Esophagus squamous epithelium (tissue), 5 donors: ENCODE measurements at regions not wholly inside any gene's neighbourhood (a gene's known extent, or its start where the extent isn't known, plus 50 kb on each side); places are given as distances from the start of the nearest gene placed in this dataset.

Experiments
- DNase-seq: peaks from one replicate; lab custom pipeline; 2025; lab: John Stamatoyannopoulos, UW
- H3K27ac ChIP-seq, 4 donors: fragments of 200-600 bp; sonication (generic); one replicate each; pipeline ENCODE4 v1.5.1; 2016 to 2019; ENCODE audit warnings: mild to moderate bottlenecking in 1 of 4
- H3K27me3 ChIP-seq, 4 donors: fragments of 200-600 bp; sonication (generic); 1 replicate in 3 of 4; 2 replicates in 1 of 4; pipeline versions ENCODE4 v1.5.1 to v1.6.0; 2017 to 2021; ENCODE audit warnings: antibody characterized with exemption in 1 of 4
- H3K36me3 ChIP-seq, 3 donors: fragments of 200-600 bp; sonication (generic); one replicate each; pipeline ENCODE4 v1.5.1; 2016 to 2019
- H3K4me1 ChIP-seq, 3 donors: fragments of 200-600 bp; sonication (generic); one replicate each; pipeline ENCODE4 v1.5.1; 2017 to 2019
- H3K4me3 ChIP-seq, 4 donors: fragments of 200-600 bp; sonication (generic); 1 replicate in 3 of 4; 2 replicates in 1 of 4; pipeline ENCODE4 v1.5.1; 2016 to 2019; ENCODE audit warnings: mild to moderate bottlenecking in 2 of 4, moderate library complexity in 1 of 4
- H3K9me3 ChIP-seq, 3 donors: fragments of 200-600 bp; sonication (generic); one replicate each; pipeline ENCODE4 v1.5.1; 2016 to 2019
- CTCF ChIP-seq, 6 experiments: fragments of 450-650 bp in 4 of 6; fragments of 200-600 bp in 2 of 6; sonication (generic) in 2 of 6; IDR thresholded peaks; one replicate each; pipeline ENCODE4 v1.5.1; 2016 to 2019; ENCODE audit warnings: antibody characterized with exemption in 6 of 6, mild to moderate bottlenecking in 4 of 6, moderate library complexity in 4 of 6
- POLR2A ChIP-seq, 4 donors: fragments of 450-650 bp; IDR thresholded peaks; one replicate each; pipeline ENCODE4 v1.6.1; 2017; ENCODE audit warnings: antibody characterized with exemption in 4 of 4, mild to moderate bottlenecking in 4 of 4, moderate library complexity in 3 of 4
- WGBS, 2 donors: methylation state at CpG; one replicate each; pipeline ENCODE4 v1.1.5; 2018; 5-methylcytosine and 5-hydroxymethylcytosine counted together
- intact Hi-C: fragments of 100-400 bp; cut with DNase I; formaldehyde crosslinking; loops from one replicate; pipeline ENCODE4 v1.15.0; 2022
- donor health status: DM: yes; HTN: yes; CAD: no.

- no peaks in the 10 kb centered on the region for H3K27me3 ChIP-seq
- WGBS, 2 donors: 87 to 94% methylated on average over 6 of the region's 6 CpGs
These were observed 136.1 kb downstream of the LACC1 start for GRCh38 chr13:44015811-44016210.

GRCh38 chr13:44017756-44018309 lies 138.1 kb downstream of the LACC1 start:
- Histone ChIP-seq H3K27ac (no peak overlapping the region), H3K9me3 (no peaks in the 10 kb centered on the region), H3K4me1 (peaks cover 0 to 24% (median 6%) of the 10 kb centered on the region in 3 donors), H3K4me3 (no peak overlapping the region), H3K36me3 (no peaks in the 10 kb centered on the region), H3K27me3 (no peaks in the 10 kb centered on the region)
- TF ChIP-seq POLR2A (IDR thresholded peaks at IDR 0.05): no peak
- TF ChIP-seq CTCF (IDR thresholded peaks at IDR 0.05): no peak
- DNase-seq: no peak
- 53 to 70% methylated on average over 5 of the region's 5 CpGs for WGBS, 2 donors
- intact Hi-C loops: no loop called here

More at GRCh38 chr13:44015811-44016210, 136.1 kb downstream of the LACC1 start:
- TF ChIP-seq POLR2A (IDR thresholded peaks at IDR 0.05): no peak
- no peak for TF ChIP-seq CTCF (IDR thresholded peaks at IDR 0.05)
- Histone ChIP-seq H3K27ac (no peak overlapping the region), H3K4me3 (no peak overlapping the region), H3K36me3 (no peaks in the 10 kb centered on the region), H3K9me3 (no peaks in the 10 kb centered on the region), H3K4me1 (peaks cover 0 to 24% (median 6%) of the 10 kb centered on the region in 3 donors)
- DNase-seq: no peak
- intact Hi-C loops: no loop called here

- 69 to 86% methylated on average over 4 of the region's 4 CpGs for WGBS, 2 donors
- no peak overlapping the region for H3K27ac ChIP-seq
- no peak overlapping the region for H3K4me3 ChIP-seq
- TF ChIP-seq CTCF (IDR thresholded peaks at IDR 0.05): no peak
- TF ChIP-seq POLR2A (IDR thresholded peaks at IDR 0.05): no peak
- H3K27me3 ChIP-seq: peaks cover 0 to 3% (median 0%) of the 10 kb centered on the region in 4 donors
- DNase-seq: no peak
- intact Hi-C loops: no loop called here
- H3K36me3 ChIP-seq: no peaks in the 10 kb centered on the region
- no peaks in the 10 kb centered on the region for H3K9me3 ChIP-seq
- H3K4me1 ChIP-seq: peaks cover 0 to 6% (median 0%) of the 10 kb centered on the region in 3 donors
These were observed 139.9 kb downstream of the LACC1 start for GRCh38 chr13:44019651-44020050.

GRCh38 chr13:44021422-44021821 lies 141.7 kb downstream of the LACC1 start:
- no peaks in the 10 kb centered on the region for H3K4me1 ChIP-seq
- 68% methylated on average over 3 of the region's 3 CpGs for WGBS, 2 donors
- DNase-seq: no peak
- TF ChIP-seq POLR2A (IDR thresholded peaks at IDR 0.05) (no peak), CTCF (IDR thresholded peaks at IDR 0.05) (no peak)
- H3K9me3 ChIP-seq: no peaks in the 10 kb centered on the region
- intact Hi-C loops: no loop called here
- peaks cover 0 to 3% (median 0%) of the 10 kb centered on the region in 4 donors for H3K27me3 ChIP-seq
- H3K36me3 ChIP-seq: no peaks in the 10 kb centered on the region
- no peak overlapping the region for H3K4me3 ChIP-seq
- H3K27ac ChIP-seq: no peak overlapping the region

GRCh38 chr13:44022196-44022595 lies 142.5 kb downstream of the LACC1 start:
- Histone ChIP-seq H3K36me3 (no peaks in the 10 kb centered on the region), H3K27ac (no peak overlapping the region), H3K4me1 (no peaks in the 10 kb centered on the region), H3K4me3 (no peak overlapping the region), H3K9me3 (no peaks in the 10 kb centered on the region), H3K27me3 (peaks cover 0 to 3% (median 0%) of the 10 kb centered on the region in 4 donors)
- intact Hi-C loops: no loop called here
- WGBS, 2 donors: 88 to 94% methylated on average over 2 of the region's 2 CpGs
- TF ChIP-seq CTCF (IDR thresholded peaks at IDR 0.05) (no peak), POLR2A (IDR thresholded peaks at IDR 0.05) (no peak)
- DNase-seq: no peak
